ENCODE measurements at regions not wholly inside any gene's neighbourhood (a gene's known extent, or its start where the extent isn't known, plus 50 kb on each side); places are given as distances from the start of the nearest gene placed in this dataset.
"Not testable (repeated sequence)": the region's sequence is repeated elsewhere in the genome, so short reads cannot be mapped to it uniquely, and the experiment has no call there.

GRCh38 chr2:137892739-137893138 is 71.5 kb upstream of the HNMT start:
- no peak for DNase-seq

GRCh38 chr2:137893145-137893544 is 71.1 kb upstream of the HNMT start:
- DNase-seq = no peak

GRCh38 chr2:137896467-137896866 is 67.8 kb upstream of the HNMT start:
- DNase-seq = no peak

- DNase-seq = no peak
Observed at GRCh38 chr2:137897082-137897481, 67.2 kb upstream of the HNMT start.

- no peak for DNase-seq
Observed at GRCh38 chr2:137900421-137901141, 63.7 kb upstream of the HNMT start.

- DNase-seq = peak; percentile 28
Observed at GRCh38 chr2:137910641-137911040, 53.6 kb upstream of the HNMT start.

GRCh38 chr2:137912371-137912770 is 51.9 kb upstream of the HNMT start:
- no peak for DNase-seq

- DNase-seq = no peak
Observed at GRCh38 chr2:137913169-137913568, 51.1 kb upstream of the HNMT start.

- DNase-seq = not testable (repeated sequence)
Observed at GRCh38 chr2:137913648-137914047, 50.6 kb upstream of the HNMT start.

All from midbrain (tissue), 1 donor.